ENCODE measurements at regions not wholly inside any gene's neighbourhood (a gene's known extent, or its start where the extent isn't known, plus 50 kb on each side); places are given as distances from the start of the nearest gene placed in this dataset.

DNA sequence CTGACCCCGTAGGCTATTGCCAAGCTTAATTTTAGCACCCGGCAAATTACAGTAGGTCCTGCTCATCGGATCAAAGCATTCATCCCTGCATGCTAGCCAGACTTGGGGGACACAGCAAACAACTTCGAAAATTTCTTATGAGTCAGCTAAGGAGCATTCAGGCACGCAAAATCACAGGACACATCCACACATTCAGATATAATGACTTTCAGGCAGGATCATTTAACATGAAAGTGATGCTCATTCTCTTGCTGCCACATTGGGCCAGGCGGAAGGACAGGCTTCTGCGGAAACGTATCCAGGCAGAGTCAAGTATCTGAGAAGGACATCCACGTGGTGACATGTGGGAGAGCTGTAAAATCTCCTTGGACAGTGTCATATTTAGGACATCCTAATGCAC, 474.0 kb upstream of the NRP1 start:
- no peak for DNase-seq

DNA sequence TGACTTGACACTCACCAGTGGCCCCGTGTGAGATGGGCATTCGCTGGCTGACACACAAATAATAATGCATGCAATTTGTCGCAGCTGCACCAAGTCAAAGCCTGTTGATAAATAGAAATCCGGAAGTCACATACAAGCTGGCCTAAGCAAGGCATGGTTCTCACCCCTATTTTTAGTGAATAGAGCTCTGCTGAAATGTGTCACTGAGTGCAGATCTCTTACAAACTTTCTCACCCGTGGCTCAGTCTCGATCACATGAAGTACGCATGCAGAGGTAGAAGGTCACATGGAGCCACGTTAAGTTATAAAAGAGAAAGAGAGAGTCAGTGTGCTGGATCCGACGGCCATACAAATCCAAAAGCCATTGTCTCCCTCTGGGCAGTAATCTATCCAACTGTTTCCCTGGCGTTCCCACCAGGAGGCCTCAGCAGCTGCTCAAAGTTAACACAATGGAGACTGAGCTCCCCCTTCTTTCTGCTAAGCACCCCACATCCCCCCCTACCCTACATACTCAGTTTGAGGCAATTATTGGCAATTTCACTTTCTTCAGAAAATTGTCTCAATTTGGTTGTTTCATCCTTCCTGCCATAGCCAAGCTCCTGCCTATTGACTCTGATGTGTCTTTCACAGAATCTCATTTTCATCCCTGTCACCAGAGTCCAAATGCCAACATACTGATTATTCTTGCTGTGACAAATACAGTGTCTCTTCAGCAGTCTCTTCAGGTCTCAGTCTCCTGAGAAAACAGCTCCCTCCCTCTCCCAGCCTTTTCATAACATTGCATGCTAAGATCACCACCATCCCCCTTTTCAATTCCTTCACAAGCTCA, 473.3 kb upstream of the NRP1 start:
- DNase-seq, result no peak

DNA sequence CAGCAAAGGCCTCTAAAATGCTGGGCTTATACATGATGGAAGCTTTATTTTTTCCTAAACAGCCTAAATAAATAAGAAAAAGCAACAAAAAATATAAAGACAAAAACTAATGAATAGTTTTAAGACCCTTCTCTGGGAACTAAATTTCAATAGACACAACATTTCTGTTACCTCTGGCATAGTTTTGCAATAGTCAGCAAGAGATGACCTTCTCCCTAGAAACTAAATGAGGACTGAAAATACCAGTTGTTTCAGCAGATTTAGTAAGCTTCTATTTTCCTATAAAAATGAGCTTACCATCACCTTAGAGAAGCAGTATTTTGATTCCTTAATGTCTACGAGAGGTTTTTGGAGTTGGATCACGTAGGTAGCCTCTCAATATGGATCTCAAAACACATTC, 471.4 kb upstream of the NRP1 start:
- DNase-seq, result no peak

DNA sequence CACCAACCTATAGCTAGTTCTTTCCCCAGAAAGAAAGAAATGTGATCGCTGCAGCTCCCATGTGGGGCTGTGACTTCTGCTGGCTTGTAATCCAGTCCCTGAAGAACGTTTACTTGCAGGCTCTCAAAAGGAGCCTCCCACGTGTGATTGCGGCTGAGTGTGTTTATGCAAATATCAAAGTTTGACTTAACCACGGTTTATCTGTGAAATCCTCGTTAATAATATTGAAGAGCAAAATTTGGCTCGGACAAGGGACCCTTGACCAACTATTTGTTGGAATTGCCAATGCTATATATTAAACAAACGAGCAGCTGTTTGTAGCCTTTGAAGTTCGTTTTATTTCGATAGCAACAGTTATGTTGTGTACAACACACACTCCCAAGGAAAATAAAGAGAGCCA, 470.1 kb upstream of the NRP1 start:
- DNase-seq, result no peak

DNA sequence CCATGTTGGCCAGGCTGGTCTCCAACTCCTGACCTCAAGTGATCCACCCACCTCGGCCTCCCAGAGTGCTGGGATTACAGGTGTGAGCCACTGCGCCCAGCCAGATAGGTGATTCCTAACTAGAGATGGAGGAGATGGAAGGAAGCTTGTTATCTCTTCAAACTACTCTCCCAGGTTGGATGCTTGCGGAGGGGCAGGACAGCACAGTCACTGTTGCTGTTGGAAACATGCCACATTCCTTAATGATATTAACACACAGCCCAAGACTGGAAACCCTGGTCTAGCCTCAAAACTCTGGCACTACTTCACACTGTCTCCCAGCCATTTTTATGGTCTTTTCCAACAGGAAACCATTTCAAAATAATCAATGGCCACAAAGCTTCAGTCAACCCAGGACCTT, 468.8 kb upstream of the NRP1 start:
- no peak for DNase-seq

DNA sequence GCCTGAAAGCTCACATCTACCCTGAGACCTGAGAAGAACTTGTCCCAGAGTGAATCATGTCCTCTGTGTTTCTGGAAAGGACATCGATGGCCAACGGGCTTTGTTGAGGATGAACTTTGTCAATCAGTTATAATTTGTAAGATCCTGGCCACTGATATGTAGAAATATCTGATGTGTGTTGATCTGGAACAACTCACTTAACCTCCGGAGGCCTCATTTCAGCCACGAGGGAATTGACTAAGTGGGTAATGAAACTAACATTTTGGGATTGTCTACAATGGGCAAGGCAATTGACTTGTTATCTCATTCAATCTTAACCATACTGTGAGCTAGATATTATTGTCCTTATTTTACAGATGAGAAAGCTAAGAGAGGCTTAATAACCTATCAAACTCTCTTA, 468.1 kb upstream of the NRP1 start:
- no peak for DNase-seq

DNA sequence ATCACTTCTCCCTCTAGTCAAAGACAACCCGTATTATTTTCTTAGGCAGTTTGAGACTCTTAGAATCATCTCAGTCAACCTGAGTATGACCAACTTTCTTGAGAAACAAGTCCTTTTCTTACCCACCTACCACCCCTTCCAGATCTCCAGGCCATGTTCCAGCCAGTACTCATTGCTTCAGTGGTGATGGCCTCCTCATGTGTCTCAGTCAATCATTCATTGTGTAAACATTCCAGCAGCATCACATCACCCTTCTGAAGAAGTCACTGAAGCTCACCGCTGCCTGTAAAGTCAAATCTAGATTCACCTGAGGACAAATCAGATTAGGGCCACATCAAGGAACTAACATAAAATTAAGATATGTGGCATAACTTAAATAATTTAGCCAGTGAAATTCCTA, 467.2 kb upstream of the NRP1 start:
- DNase-seq, result no peak

DNA sequence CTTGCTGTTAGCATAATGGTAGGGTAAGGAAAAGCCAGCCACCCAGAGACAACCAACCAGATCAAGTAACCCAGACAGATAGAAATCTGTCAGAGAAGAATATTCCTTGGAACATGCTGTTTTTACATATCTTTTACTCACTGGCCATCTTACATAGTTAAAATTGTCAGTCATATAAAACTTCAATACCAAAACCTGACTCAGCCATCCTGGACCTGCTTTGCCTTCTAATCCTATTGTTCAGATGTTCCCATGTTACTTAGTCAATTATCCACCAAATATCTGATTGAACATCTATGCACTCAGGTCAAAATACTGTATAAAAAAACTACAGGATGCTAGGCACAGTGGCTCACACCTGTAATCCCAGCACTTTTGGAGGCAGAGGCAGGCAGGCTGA, 466.5 kb upstream of the NRP1 start:
- DNase-seq, result no peak

DNA sequence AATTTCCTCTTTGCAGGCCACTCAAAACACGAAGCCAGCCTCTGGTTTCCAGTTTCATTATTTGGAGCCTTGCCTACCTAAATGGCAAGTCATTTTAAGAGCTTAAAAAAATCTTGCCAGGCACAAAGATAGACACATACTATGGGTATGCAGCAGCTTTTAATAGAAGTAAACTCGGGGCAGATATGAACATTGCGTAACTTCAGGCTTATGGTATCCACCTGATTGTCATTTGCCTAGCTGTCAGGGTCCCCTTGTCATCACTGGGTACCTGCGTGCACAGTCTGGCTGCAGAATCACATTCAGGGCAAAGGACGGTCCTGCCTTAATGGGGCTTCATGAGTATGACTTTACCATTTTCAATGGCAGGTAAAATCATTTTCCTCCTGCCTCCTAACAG, 466.1 kb upstream of the NRP1 start:
- no peak for DNase-seq

DNA sequence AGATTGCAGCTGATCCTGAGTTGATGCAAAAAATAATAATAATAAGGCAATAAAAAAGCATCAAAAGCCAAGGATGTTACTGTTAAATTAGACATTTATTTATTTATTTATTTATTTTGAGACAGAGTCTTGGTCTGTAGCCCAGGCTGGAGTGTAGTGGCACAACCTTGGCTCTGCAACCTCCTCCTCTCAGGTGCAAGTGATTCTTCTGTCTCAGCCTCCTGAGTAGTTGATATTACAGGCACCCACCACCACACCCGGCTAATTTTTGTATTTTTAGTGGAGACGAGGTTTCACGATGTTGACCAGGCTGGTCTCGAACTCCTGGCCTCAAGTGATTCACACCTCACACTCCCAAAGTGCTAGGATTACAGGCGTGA, 465.5 kb upstream of the NRP1 start:
- no peak for DNase-seq

DNA sequence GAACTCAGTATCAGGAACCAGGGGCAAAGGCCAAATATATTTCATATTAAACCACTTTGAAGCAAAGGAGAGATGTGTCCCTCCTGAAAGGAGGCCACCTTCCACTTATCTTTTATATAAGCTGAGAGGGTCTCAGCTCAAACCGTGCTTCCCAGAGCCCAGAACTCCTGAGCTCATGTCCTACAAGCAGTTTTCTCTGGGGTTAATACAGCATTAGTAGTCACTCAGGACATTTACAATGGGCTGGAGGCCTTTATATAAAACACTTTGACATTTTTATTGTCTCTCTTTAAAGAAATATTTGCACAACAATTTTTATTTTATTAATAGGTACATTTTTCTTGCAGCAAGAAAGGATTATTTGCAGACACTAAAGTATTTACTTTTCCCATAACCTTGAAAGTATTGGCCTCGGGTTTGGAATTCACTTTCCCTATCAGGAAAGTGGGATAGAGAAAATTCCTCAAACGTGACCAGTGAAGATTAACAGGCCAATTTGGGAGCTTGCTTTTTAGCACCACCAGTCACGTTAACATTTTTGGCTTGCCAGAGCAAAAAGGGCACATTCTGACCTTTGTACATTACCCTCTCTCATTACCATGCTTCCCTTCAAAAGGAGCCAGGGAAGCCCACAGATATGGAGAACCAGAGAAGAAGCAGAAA, 464.9 kb upstream of the NRP1 start:
- no peak for DNase-seq

DNA sequence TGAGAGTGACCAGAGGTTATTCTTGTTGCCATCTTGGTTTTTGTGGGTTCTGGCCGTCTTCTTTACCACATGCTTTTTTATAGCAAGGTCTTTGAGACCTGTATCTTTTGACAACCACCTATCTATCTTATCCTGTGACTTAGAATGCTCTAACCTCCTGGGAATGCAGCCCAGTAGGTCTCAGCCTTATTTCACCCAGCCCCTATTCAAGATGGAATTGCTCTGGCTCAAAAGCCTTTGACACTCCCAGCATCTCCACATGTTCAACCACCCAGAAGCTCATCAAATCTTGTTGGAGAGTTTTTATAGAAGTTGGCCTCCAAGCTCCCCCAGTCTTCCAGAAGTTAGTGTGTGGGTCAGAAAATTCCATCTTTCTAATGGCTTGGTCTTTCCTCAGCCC, 464.3 kb upstream of the NRP1 start:
- no peak for DNase-seq

DNA sequence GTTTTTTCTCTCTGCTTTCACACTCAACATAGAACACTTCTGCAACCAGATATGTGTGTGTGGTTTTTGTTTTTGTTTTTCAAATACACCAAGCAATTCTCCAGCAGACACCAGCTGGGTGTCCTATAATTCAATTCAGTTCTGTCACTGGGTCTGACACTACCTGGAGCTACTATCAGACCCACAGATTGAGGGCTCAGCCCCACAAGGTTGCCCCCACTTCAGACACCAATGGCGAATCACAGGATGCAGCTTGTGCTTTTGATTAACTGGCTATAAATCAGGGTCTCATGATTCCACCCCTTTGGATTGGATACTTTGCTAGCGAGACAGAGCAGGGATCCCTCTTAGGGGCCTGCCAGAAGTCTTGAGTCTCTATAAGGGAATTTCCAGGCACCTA, 462.2 kb upstream of the NRP1 start:
- no peak for DNase-seq

DNA sequence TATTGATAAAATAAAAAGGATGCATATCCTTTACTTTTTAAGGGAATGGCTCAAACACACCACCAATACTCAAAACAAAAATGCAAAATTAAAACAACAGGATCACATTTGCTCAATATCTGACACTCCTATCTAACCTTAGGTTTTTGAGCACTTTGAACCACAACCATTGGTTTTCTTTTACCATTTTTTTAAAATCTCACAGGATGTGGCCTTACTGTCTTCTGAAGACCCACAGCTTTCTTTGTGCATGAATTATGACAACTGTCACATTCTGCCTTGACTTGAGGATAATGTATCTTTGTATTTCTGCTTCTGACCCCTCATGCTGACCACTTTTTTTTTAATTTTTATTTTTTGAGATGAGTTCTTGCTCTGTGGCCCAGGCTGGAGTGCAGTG, 461.1 kb upstream of the NRP1 start:
- no peak for DNase-seq

DNA sequence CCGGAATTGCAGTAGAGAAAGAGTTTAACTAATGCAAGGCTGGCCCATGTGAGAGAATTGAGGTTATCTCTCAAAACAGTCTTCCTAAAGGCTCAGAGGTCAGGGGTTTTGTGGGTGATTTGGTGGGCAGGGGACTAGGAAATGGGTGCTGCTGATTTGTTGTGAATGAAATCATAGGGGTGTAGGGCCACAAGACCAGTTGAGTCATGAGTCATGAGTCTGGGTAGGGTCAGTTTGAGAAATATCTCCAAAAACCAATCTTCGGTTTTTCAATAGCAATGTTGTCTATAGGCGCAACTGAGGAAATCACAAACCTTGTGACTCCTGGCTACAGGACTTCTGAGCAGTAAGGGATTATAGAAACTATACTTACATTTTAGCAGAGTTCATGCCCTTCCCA, 460.0 kb upstream of the NRP1 start:
- DNase-seq, result no peak

DNA sequence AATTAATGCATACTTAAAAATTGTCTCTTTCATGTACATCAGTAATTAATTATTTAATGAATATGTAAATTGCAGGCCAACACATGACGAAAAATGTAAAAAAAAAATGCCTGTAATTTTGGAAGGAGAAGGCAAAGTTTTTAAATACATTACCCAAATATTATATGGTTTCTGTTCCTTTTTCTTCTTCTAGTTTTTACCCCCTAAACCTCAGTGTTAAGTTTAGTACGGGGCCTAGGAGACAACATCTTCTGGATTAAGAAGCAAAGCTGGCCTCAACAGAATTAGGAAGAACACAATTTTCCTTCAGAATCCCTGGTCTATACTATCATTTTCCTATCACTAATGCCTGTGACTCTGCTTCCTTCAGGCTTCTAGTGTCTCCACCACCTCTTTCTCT, 459.3 kb upstream of the NRP1 start:
- no peak for DNase-seq

DNA sequence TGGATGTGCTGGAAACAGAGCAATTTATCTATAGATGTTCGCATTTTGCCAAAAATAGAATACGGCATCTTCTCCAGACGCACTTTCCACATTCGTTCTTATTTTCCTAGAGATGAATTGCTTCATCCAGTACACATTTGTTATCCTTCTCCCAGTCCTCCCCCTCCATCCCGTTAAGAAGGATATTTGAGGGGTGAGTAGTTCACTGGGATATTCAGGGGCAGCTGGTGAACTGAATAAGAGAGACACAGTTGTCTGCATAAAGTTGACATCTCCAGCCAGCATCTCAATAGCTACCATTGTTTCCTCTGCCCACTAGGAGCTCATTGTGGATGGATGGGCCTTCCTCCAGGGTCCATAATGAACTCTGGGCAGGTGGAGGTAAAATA, 456.8 kb upstream of the NRP1 start:
- DNase-seq, result no peak

DNA sequence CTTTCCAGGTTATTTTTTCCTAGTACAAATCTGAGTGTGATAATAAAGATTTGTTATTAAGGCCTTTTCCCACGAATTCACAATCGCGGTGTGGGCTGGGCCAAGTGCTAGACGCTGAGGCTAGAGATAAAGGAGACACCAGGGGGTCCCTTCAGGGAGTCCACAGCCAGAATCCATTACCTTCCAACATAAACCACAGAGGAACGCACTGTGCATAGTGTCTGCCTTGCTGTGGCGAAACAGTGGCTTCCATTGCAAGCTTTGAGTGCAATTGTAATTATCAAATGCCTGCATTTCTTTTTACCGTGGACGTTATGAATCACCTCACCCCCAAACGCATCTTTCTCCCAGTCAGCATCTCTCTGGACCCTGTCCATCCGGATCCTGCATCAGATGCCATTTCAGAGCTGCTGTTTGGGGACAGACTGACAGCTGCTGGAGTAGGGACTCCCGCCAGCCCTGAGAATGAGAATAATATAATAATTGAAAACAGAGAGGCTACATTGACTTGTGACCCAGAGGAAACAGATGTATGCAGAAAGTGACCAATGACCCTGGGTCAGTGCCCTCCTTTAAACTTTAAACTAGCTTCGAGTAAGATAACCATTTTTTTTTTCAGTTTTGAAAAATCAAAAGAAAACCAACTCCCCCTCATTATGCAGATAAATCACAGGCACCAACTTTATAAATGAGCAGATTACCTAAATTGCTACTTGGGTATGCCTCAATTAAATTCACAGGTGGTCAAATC, 456.2 kb upstream of the NRP1 start:
- DNase-seq, result no peak

DNA sequence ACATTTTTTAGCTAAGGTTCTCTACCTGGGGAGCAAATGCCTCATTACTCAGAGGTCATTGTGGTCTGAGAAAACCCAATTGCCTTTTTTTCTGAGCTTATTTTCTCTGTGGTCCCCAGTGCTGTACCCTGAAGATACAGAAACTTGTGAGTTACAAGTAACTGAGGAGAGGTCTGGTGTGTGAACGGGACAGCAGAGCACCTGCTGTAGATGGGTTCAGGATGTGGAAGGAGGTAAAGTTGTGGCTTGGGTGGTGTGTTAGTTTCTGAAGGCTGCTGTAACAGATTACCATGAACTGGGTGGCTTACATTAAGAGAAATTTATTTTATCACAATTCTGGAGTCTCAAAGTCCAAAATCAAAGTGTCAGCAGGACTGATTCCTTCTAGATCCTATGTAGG, 449.1 kb upstream of the NRP1 start:
- DNase-seq, result no peak

DNA sequence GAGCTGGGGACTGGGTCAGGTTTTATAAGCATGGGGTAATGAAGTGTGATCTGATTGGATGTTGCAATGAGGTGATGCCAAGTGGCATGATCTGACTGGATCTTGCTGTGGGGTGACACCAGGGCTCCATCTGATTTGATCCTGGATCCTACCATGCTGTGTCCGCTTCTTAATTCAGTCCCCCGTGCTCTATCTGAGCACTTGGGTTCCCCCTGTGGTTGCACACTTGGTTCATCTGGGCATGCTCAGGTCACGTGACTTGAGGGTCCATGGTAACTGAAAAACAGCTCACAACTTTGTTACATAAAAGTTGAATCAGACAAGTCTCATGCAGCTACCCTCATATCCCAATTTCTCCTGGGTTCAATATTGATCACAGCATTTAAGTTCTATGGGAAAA, 448.6 kb upstream of the NRP1 start:
- no peak for DNase-seq

DNA sequence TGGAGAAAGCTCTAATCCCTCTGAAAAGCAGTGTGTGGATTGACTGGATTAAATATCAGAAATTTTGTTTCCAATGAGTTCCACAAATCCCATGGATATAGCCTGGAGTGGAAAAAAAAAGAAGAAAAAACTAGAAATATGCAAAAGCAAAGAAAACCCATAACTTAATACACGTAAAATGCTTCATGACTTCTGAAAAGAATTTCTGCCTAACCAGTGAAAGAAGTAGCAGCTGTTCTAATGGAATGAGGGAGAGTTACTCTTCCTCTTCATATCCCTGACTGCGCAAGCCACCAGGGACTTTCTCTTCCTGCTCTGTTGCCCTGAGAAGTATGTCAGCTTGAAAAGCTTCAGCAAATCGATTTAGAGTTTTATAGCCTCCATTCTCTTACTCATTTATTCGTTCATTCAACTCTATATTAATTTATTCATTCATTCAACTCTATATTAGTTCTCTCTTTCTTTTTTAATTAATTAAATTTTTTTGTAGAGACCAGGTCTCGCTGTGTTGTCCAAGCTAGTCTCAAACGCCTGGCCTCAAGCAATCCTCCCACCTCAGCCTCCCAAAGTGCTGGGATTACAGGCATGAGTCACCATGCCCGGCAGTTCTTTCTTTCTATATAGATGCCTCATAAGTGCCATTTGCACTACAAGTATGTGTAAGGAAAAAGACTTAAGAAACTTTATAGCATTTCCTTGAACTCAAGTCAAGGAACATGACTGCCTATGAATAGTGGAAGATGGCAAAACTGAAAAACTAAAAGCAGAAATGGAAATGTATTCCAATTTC, 447.3 kb upstream of the NRP1 start:
- DNase-seq, result no peak

DNA sequence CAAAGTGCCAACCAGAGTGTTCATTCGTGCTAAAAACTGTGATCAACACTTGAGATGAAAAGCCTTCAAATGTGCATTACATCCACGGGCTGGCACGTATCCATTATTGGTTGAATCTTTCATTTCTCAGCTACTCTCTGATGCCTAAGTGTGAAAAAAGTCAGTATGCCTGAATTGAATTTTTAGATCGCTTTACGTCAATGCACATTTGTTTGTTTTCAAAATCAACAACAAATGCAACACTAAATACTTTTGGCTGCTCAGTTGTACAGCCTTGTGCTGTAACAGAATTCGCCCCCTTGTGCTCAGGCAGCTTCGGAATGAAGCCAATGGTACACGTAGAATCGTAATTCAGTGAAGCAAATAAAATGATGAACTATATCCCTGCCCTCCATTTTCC, 446.5 kb upstream of the NRP1 start:
- DNase-seq, result no peak

DNA sequence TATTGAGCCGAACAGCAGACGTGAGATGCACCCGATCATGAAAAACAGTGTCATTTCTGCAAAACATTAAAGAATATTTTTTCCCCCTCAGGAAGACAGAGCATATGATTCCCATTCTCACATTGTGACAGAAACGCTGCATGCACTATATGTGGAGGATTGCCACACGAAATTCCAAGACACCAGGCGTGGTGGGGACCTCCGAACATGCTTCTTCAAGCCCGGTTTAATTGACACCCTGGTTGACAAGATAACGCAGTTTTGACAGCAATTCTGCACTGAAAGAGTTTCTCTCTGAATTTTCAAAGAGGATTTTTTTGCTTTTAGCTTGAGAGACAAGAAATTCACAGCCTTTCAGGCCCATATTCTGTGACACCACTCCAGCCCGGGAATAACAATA, 442.8 kb upstream of the NRP1 start:
- DNase-seq, result no peak

All from stimulated activated CD4-positive, alpha-beta T cell treated with anti-CD3 and anti-CD28 coated beads, Interleukin-1b, Interleukin-23, amount 100 ng/mL, for 48 hours (primary cell).